Neural crest cell (in vitro differentiated cells): ENCODE measurements at regions not wholly inside any gene's neighbourhood (a gene's known extent, or its start where the extent isn't known, plus 50 kb on each side); places are given as distances from the start of the nearest gene placed in this dataset.

Experiments
- DNase-seq: peaks from one replicate; pipeline ENCODE4 v3.0.0; 2021; ENCODE audit warnings: low read depth, mixed read lengths, low spot score
- H3K27ac Mint-ChIP-seq: one replicate; pipeline ENCODE4 v1.8.0; 2021; ENCODE audit warnings: mild to moderate bottlenecking, mixed read lengths; ENCODE audit not compliant: unreplicated experiment
- H3K27me3 Mint-ChIP-seq: 2 replicates; pipeline ENCODE4 v1.8.0; 2021; ENCODE audit warnings: low read depth, mild to moderate bottlenecking, mixed read lengths
- H3K36me3 Mint-ChIP-seq: 2 replicates; pipeline ENCODE4 v1.8.0; 2021; ENCODE audit warnings: low read depth, mild to moderate bottlenecking, mixed read lengths
- H3K4me1 Mint-ChIP-seq: 2 replicates; pipeline ENCODE4 v1.8.0; 2021; ENCODE audit warnings: mixed read lengths
- H3K4me3 Mint-ChIP-seq: one replicate; pipeline ENCODE4 v1.8.0; 2021; ENCODE audit warnings: mild to moderate bottlenecking, mixed read lengths
- H3K9me3 Mint-ChIP-seq: 2 replicates; pipeline ENCODE4 v1.8.0; 2021; ENCODE audit warnings: mixed read lengths
- CTCF ChIP-seq: fragments of 200-600 bp; sonication (generic); conservative IDR thresholded peaks from 2 replicates; pipeline ENCODE4 v1.5.0; 2021; ENCODE audit warnings: antibody characterized with exemption, mild to moderate bottlenecking

GRCh38 chrX:63470506-63470905, 119.4 kb upstream of the SPIN4 start:
- H3K9me3 Mint-ChIP-seq: peaks cover 14% of the 10 kb centered on the region
- H3K36me3 Mint-ChIP-seq: peaks cover 16% of the 10 kb centered on the region
- no peak for DNase-seq
- TF ChIP-seq CTCF: no peak
- no peak overlapping the region for H3K4me3 Mint-ChIP-seq
- no peak overlapping the region for H3K27ac Mint-ChIP-seq
- H3K4me1 Mint-ChIP-seq: no peaks in the 10 kb centered on the region
- H3K27me3 Mint-ChIP-seq: no peaks in the 10 kb centered on the region

- no peak for DNase-seq
- TF ChIP-seq CTCF: no peak
- Mint-ChIP-seq H3K9me3 (peaks cover 19% of the 10 kb centered on the region), H3K27ac (no peak overlapping the region), H3K4me3 (no peak overlapping the region), H3K36me3 (peaks cover 26% of the 10 kb centered on the region), H3K27me3 (no peaks in the 10 kb centered on the region), H3K4me1 (no peaks in the 10 kb centered on the region)
These were observed 115.6 kb upstream of the SPIN4 start for GRCh38 chrX:63466690-63467089.

- H3K27me3 Mint-ChIP-seq: no peaks in the 10 kb centered on the region
- peaks cover 17% of the 10 kb centered on the region for H3K9me3 Mint-ChIP-seq
- no peak overlapping the region for H3K27ac Mint-ChIP-seq
- DNase-seq: no peak
- H3K4me1 Mint-ChIP-seq: no peaks in the 10 kb centered on the region
- H3K36me3 Mint-ChIP-seq: peaks cover 20% of the 10 kb centered on the region
- no peak for TF ChIP-seq CTCF
- no peak overlapping the region for H3K4me3 Mint-ChIP-seq
These were observed 107.8 kb upstream of the SPIN4 start for GRCh38 chrX:63458981-63459380.

GRCh38 chrX:63453571-63453970, 102.4 kb upstream of the SPIN4 start:
- peaks cover 34% of the 10 kb centered on the region for H3K9me3 Mint-ChIP-seq

GRCh38 chrX:63441717-63442116, 90.6 kb upstream of the SPIN4 start:
- Mint-ChIP-seq H3K27me3 (no peaks in the 10 kb centered on the region), H3K27ac (no peak overlapping the region), H3K36me3 (peaks cover 26% of the 10 kb centered on the region), H3K4me3 (no peak overlapping the region), H3K9me3 (peaks cover 21% of the 10 kb centered on the region), H3K4me1 (no peaks in the 10 kb centered on the region)
- DNase-seq: no peak
- no peak for TF ChIP-seq CTCF

More at GRCh38 chrX:63453571-63453970, 102.4 kb upstream of the SPIN4 start:
- H3K27me3 Mint-ChIP-seq: no peaks in the 10 kb centered on the region
- no peaks in the 10 kb centered on the region for H3K4me1 Mint-ChIP-seq
- TF ChIP-seq CTCF: no peak
- no peak overlapping the region for H3K4me3 Mint-ChIP-seq
- H3K36me3 Mint-ChIP-seq: peaks cover 39% of the 10 kb centered on the region
- no peak overlapping the region for H3K27ac Mint-ChIP-seq
- no peak for DNase-seq

- no peaks in the 10 kb centered on the region for H3K27me3 Mint-ChIP-seq
- no peak overlapping the region for H3K4me3 Mint-ChIP-seq
- no peaks in the 10 kb centered on the region for H3K4me1 Mint-ChIP-seq
- H3K36me3 Mint-ChIP-seq: peaks cover 28% of the 10 kb centered on the region
- no peak for TF ChIP-seq CTCF
- no peak overlapping the region for H3K27ac Mint-ChIP-seq
- peaks cover 17% of the 10 kb centered on the region for H3K9me3 Mint-ChIP-seq
- no peak for DNase-seq
These were observed 88.4 kb upstream of the SPIN4 start for GRCh38 chrX:63439580-63439979.
